ENCODE measurements at regions not wholly inside any gene's neighbourhood (a gene's known extent, or its start where the extent isn't known, plus 50 kb on each side); places are given as distances from the start of the nearest gene placed in this dataset.

GRCh38 chr7:68571286-68571685, 1027.0 kb upstream of the AUTS2 start:
- POLR2A ChIA-PET (ENCODE audit: low non-redundant PET) = no interaction called here
- Histone ChIP-seq H3K4me3 (ENCODE audit: low read depth, low read length, poor library complexity, severe bottlenecking) (no peak overlapping the region), H3K4me1 (ENCODE audit: insufficient read depth, low read length, poor library complexity, severe bottlenecking) (no peaks in the 10 kb centered on the region), H3K27ac (ENCODE audit: low read depth, low read length, poor library complexity, severe bottlenecking) (no peak overlapping the region), H3K27me3 (replicated peaks; ENCODE audit: insufficient read depth, low read depth, low read length, poor library complexity) (no peaks in the 10 kb centered on the region), H3K9me3 (ENCODE audit: low read depth, low read length, poor library complexity, severe bottlenecking) (no peaks in the 10 kb centered on the region), H3K36me3 (ENCODE audit: insufficient read depth, low read length, poor library complexity, severe bottlenecking) (no peaks in the 10 kb centered on the region)
- intact Hi-C loops (cut with micrococcal nuclease; ENCODE audit: unreplicated experiment) = no loop called here
- TF ChIP-seq EZH2 (IDR thresholded peaks at IDR 0.05; ENCODE audit: borderline replicate concordance, low read depth, low read length, poor library complexity, severe bottlenecking) = no peak
- TF ChIP-seq, protein P1, sequence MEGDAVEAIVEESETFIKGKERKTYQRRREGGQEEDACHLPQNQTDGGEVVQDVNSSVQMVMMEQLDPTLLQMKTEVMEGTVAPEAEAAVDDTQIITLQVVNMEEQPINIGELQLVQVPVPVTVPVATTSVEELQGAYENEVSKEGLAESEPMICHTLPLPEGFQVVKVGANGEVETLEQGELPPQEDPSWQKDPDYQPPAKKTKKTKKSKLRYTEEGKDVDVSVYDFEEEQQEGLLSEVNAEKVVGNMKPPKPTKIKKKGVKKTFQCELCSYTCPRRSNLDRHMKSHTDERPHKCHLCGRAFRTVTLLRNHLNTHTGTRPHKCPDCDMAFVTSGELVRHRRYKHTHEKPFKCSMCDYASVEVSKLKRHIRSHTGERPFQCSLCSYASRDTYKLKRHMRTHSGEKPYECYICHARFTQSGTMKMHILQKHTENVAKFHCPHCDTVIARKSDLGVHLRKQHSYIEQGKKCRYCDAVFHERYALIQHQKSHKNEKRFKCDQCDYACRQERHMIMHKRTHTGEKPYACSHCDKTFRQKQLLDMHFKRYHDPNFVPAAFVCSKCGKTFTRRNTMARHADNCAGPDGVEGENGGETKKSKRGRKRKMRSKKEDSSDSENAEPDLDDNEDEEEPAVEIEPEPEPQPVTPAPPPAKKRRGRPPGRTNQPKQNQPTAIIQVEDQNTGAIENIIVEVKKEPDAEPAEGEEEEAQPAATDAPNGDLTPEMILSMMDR (conservative IDR thresholded peaks at IDR 0.05; ENCODE audit: low read depth, low read length) = no peak
- CTCF ChIA-PET = no interaction called here
- no TSS peak for BruUV-seq (replicated peaks)
- DNase-seq (ENCODE audit: low spot score) = no peak

GRCh38 chr7:68573271-68574005, 1024.8 kb upstream of the AUTS2 start:
- no TSS peak for BruUV-seq (replicated peaks)
- TF ChIP-seq, protein P1 (conservative IDR thresholded peaks at IDR 0.05; ENCODE audit: low read depth, low read length) = no peak
- no peak for TF ChIP-seq EZH2 (IDR thresholded peaks at IDR 0.05; ENCODE audit: borderline replicate concordance, low read depth, low read length, poor library complexity, severe bottlenecking)
- Histone ChIP-seq H3K36me3 (ENCODE audit: insufficient read depth, low read length, poor library complexity, severe bottlenecking) (no peaks in the 10 kb centered on the region), H3K4me1 (ENCODE audit: insufficient read depth, low read length, poor library complexity, severe bottlenecking) (no peaks in the 10 kb centered on the region), H3K27ac (ENCODE audit: low read depth, low read length, poor library complexity, severe bottlenecking) (no peak overlapping the region), H3K4me3 (ENCODE audit: low read depth, low read length, poor library complexity, severe bottlenecking) (no peak overlapping the region), H3K9me3 (ENCODE audit: low read depth, low read length, poor library complexity, severe bottlenecking) (no peaks in the 10 kb centered on the region), H3K27me3 (replicated peaks; ENCODE audit: insufficient read depth, low read depth, low read length, poor library complexity) (no peaks in the 10 kb centered on the region)
- intact Hi-C loops (cut with micrococcal nuclease; ENCODE audit: unreplicated experiment) = no loop called here
- CTCF ChIA-PET = no interaction called here
- DNase-seq (ENCODE audit: low spot score) = no peak
- POLR2A ChIA-PET (ENCODE audit: low non-redundant PET) = no interaction called here

DNA sequence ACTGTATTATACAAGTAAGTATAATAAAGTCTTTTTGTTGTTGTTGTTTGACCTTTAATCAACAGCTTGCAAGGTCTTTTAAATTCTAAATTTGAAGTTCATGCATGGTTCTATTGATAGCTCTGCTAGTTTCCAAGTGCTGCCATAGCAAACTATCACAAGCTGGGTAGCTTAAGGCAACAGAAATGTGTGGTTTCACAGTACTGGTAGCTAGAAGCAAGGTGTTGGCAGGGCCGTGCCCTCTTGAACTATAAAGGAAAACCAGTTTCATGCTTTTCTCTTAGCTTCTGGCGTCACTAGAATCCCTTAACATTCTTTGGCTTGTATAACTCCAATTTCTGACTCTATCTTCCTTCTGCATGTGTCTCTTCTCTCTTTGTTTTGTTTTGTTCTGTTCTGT, 1021.9 kb upstream of the AUTS2 start:
- H3K27ac ChIP-seq (ENCODE audit: low read depth, low read length, poor library complexity, severe bottlenecking) = no peak overlapping the region
- H3K9me3 ChIP-seq (ENCODE audit: low read depth, low read length, poor library complexity, severe bottlenecking) = no peaks in the 10 kb centered on the region
- intact Hi-C loops (cut with micrococcal nuclease; ENCODE audit: unreplicated experiment) = no loop called here
- no peak for DNase-seq (ENCODE audit: low spot score)
- no peaks in the 10 kb centered on the region for H3K4me1 ChIP-seq (ENCODE audit: insufficient read depth, low read length, poor library complexity, severe bottlenecking)
- TF ChIP-seq, protein P1 (conservative IDR thresholded peaks at IDR 0.05; ENCODE audit: low read depth, low read length) = no peak
- no peak for TF ChIP-seq EZH2 (IDR thresholded peaks at IDR 0.05; ENCODE audit: borderline replicate concordance, low read depth, low read length, poor library complexity, severe bottlenecking)
- CTCF ChIA-PET = no interaction called here
- H3K27me3 ChIP-seq (replicated peaks; ENCODE audit: insufficient read depth, low read depth, low read length, poor library complexity) = no peaks in the 10 kb centered on the region
- POLR2A ChIA-PET (ENCODE audit: low non-redundant PET) = no interaction called here
- no peaks in the 10 kb centered on the region for H3K36me3 ChIP-seq (ENCODE audit: insufficient read depth, low read length, poor library complexity, severe bottlenecking)
- BruUV-seq (replicated peaks) = no TSS peak
- H3K4me3 ChIP-seq (ENCODE audit: low read depth, low read length, poor library complexity, severe bottlenecking) = no peak overlapping the region

Measured in A673 (cell line).